ENCODE measurements at regions not wholly inside any gene's neighbourhood (a gene's known extent, or its start where the extent isn't known, plus 50 kb on each side); places are given as distances from the start of the nearest gene placed in this dataset.
"Not testable (repeated sequence)": the region's sequence is repeated elsewhere in the genome, so short reads cannot be mapped to it uniquely, and the experiment has no call there.

DNA sequence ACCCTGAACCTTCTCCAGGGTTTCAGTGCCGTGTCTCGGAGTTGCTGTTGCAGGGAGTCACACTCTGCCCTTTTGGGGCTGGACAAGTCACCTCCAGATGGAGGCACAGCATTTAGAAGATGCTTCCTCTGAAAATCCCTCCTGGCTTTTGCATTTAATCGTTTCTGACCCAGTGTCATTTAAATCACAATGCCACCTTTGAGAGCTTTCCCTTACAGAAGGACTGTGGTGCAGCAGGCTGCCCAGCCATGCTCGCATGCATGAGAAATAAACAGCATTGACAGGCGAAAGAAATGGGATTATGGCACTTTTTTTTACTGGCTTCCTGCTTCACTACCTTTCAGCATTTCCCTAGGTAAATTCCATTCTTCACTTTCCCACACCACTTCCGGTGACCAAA is 113.4 kb upstream of the DYRK2 start:
- no peak for DNase-seq (ENCODE audit: low spot score)

GRCh38 chr12:67535971-67536370 is 112.6 kb upstream of the DYRK2 start:
- DNase-seq (ENCODE audit: low spot score), result no peak

- no peak for DNase-seq (ENCODE audit: low spot score)
Measured at GRCh38 chr12:67539329-67539728, 109.2 kb upstream of the DYRK2 start.

- no peak for DNase-seq (ENCODE audit: low spot score)
Measured at GRCh38 chr12:67539946-67540345, 108.6 kb upstream of the DYRK2 start.

GRCh38 chr12:67540920-67541624 is 107.5 kb upstream of the DYRK2 start:
- no peak for DNase-seq (ENCODE audit: low spot score)

- no peak for DNase-seq (ENCODE audit: low spot score)
Measured at GRCh38 chr12:67541625-67541991, 106.9 kb upstream of the DYRK2 start.

DNA sequence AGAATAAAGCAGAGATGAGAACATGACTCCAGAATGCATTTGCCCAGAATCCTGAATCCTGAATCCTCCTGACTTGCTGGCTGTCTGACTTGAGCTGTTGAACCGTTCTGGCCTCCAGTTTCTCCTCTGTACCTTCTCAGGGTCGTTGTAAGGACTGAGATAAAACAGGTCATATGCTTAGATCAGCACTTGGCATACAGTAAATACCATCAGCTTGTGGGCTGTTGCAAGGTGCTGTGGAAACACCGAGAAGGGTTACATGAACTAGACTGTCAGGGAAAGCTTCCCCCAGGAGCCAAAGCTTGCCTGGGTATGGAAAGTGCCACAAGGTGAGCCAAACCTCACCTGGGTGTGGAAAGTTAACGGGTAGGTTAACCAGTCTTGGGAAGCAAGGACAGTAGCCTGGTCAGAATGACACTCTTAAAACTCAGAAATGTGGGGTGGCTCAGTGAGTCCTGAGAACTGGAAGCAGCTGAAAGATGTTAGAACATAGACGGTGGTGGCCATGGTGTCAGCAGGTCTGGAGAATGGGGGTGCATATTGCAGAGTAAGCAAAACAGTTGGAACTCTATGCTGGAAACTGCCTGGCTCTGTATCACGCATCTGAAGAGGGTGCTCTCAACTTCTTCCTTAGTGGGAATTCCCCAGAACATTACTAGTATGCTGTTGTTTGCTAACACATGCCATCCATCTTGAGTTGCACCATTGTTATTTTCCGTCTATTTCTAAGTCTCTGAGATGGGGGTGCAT is 105.3 kb upstream of the DYRK2 start:
- DNase-seq (ENCODE audit: low spot score), result no peak

DNA sequence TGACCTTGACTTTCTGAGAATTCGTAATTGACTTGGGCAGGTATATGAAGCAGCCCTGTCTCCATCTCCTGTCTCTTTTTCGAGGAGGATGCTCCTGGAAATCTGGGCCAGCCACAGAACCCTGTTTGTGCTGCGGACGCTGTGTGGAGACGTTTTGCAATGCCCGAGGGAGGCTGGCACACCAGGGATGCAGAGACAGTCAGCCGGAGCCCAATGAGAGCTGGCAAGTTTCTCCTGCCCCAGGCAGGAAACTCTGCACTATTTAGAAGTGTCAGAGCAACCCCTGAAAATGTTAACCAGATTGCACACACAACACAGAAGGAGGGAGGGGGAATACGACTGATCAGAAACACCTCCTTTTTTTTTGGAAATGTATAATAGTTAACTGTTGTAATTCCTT is 103.2 kb upstream of the DYRK2 start:
- DNase-seq (ENCODE audit: low spot score), result no peak

GRCh38 chr12:67546746-67547145 is 101.8 kb upstream of the DYRK2 start:
- DNase-seq (ENCODE audit: low spot score), result no peak

DNA sequence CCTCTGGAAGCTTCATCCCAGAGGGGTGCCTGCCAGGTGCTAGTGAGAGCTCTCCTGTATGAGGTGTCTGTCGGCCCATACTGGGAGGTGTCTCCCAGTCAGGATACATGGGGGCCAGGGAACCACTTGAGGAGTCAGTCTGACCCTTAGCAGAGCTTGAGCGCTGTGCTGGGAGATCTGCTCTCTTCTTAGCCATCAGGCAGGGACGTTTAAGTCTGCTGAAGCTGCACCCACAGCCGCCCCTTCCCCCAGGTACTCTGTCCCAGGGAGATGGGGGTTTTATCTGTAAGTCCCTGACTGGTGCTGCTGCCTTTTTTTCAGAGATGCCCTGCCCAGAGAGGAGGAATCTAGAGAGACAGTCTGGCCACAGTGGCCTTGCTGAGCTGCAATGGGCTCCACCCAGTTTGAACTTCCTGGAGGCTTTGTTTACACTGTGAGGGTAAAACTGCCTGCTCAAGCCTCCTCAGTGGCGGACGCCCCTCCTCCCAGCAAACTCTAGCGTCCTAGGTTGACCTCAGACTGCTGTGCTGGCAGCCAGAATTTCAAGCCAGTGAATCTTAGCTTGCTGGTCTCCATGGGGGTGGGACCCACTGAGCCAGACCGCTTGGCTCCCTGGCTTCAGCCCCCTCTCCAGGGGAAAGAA is 93.3 kb upstream of the DYRK2 start:
- DNase-seq (ENCODE audit: low spot score), result not testable (repeated sequence)

- no peak for DNase-seq (ENCODE audit: low spot score)
Measured at GRCh38 chr12:67558775-67559174, 89.8 kb upstream of the DYRK2 start.

DNA sequence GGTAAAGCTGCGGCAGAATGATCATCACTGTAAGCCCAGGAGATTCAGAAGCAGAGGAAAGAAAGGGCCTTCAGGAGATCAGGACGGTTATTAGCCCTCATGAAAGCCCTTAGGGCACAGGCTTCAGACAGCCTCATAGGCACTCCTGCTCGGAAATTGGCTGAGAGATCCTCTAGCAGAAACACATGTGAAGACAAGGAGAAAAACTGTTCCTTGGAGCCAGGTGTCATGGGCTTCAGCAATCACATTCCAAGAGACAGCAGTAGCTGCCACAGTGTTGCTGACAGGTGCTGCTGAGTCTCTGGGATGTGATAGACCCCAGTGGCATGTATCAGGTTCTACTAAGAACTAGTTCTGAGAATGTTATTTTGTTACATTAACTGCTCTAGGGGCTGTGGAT is 88.8 kb upstream of the DYRK2 start:
- no peak for DNase-seq (ENCODE audit: low spot score)

DNA sequence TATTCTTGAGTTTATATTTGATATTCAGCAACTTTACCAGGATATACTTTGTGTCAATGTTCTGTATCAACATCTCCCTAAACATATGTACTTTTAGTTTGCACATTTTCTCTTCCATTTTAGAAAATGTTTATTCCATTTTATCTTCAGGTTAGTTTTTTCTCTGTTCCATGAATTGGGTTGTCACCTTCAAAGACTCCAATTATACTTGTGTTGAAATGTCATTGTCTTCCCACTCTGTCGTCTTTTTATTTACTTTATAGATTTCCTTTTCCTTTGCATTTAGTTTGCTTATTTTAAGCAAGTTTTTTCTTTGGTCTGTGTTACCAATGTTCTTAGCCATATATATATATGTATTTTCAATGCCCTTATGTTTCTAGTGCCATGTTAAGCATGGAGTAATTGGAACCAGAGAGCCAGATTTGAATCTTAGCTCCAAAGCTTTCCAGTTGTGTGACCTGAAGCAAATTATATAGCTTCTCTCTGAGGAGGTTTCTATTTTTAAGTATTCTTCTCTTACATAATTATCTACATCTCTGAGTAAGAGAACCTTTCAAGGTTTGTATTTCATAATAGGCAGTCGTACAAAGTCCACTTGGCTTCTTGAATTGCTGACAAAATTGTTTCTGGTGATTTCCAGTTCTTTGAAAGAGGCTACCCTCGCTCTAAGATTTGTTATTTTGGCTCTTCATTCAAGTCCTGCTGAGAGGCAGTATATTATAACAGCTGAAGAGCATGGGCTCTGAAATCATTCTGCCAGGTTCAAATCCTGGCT is 85.8 kb upstream of the DYRK2 start:
- no peak for DNase-seq (ENCODE audit: low spot score)

GRCh38 chr12:67568055-67568454 is 80.5 kb upstream of the DYRK2 start:
- DNase-seq (ENCODE audit: low spot score), result no peak

DNA sequence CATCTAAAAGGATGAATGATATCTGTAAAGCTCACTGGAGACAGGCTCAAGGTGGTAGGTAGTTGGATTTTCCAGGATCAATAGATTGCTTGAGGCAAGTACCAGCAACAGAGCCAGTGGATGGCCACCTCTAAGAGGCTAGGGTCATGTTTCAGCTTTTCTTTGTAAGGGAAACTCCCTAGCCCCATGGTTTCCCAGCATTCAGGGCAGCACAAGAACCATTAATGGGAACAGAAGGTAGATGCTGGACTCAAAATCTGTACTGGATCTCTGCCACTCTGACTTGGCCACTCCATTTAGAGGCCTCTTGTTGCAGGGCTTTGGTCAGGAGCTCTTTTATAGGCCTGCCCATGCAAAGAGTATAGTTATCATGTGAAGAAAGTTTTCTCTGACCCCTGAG is 76.1 kb upstream of the DYRK2 start:
- no peak for DNase-seq (ENCODE audit: low spot score)

DNA sequence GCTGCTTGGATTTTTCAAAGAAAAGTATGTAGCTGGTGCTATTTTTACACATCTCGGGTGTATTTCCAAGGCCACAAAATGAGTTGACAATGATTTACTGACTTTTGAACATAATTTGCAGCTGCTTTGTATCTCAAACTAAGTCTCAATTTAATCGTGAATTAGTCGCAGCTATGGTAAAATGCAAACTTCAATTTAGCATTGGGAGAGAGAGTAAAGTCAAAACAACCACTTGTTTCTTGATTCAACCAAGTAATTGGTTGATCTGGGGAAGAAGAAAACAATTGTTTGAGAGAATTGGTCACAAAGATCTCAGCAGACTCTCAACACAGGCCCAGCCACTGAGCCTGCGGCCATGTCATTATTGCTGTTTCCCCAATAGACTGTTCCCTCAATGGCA is 75.0 kb upstream of the DYRK2 start:
- no peak for DNase-seq (ENCODE audit: low spot score)

DNA sequence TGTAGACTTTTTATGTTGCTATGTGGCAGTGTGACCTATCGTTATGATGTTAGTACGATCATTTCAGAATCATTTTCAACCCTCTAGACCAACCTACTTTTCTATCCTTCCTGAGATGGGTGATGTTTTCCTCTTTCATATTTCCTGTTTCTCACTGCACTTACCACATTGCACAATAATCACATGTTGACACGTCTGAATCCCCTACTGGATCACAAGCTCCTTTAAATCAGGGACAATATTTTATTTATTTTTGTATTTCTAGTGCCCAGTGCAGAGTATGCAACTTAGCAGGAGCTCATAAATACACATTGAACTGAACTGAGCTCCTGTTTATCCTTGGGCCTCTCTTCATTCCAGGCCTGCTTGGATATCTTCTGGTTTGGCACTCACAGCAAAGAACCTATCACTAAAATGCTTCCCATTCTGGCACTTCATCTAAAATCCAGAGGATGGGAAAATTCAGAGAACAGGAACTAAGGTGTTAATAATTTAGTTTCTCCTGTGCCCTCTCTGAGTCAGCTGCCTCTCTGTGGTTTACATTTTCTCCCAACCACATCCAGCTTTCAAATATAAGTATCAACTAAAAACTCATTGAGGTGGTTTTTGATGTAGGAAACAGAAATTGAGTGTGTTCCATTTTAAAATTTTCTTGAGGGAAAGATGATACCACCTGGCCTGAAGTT is 69.4 kb upstream of the DYRK2 start:
- DNase-seq (ENCODE audit: low spot score), result no peak

- DNase-seq (ENCODE audit: low spot score), result no peak
Measured at GRCh38 chr12:67579662-67580003, 68.9 kb upstream of the DYRK2 start.

- no peak for DNase-seq (ENCODE audit: low spot score)
Measured at GRCh38 chr12:67582238-67582834, 66.2 kb upstream of the DYRK2 start.

DNA sequence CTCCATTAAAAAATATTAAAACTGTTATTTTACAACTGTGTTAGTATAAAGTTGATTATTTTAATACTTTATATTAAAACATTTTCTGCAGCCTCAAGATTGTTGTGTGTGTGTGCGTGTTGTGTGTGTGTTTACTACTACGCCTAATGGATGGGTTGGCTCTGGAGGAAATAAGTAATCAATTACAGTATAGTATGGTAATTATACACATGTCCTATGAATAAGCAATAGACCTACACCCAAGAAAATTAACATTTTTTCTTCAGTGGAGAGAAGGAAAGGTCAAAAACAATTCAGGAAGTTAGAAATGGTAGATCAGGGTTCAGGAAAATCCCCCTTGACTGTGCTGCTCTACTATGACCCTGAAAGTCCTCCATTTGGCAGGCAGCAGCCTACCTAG is 65.7 kb upstream of the DYRK2 start:
- DNase-seq (ENCODE audit: low spot score), result no peak

DNA sequence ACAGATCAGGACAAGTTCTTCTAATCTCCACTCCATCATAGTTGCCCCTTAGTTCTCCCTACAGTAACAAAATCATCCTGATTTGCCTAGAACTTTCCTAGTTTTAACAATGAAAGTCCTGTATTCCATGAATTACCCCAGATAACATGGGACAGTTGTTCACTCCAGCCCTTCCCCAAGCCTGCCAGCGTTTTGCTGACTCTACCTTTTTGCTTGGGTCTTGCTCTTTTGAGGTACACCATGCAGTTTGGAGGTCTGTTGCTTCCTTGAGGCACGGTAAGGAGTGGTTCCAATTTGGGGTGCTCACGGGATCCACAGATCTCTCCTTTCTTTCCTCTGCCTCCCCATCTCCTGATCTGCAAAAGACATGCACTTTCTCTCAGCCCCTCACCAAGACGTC is 61.6 kb upstream of the DYRK2 start:
- no peak for DNase-seq (ENCODE audit: low spot score)

- DNase-seq (ENCODE audit: low spot score), result no peak
Measured at GRCh38 chr12:67589078-67589477, 59.5 kb upstream of the DYRK2 start.

Data from germinal center (tissue), 1 donor.